NB4 (cell line): ENCODE measurements at regions not wholly inside any gene's neighbourhood (a gene's known extent, or its start where the extent isn't known, plus 50 kb on each side); places are given as distances from the start of the nearest gene placed in this dataset.

Experiments used
- MYC ChIP-seq: IDR thresholded peaks from 2 replicates; pipeline ENCODE4 v1.6.1; 2011; ENCODE audit warnings: low read depth, low read length
- TF ChIP-seq, protein P1 (sequence below): IDR thresholded peaks from one replicate; pipeline ENCODE4 v1.5.1; 2012; ENCODE audit warnings: low read depth, low read length
- TF ChIP-seq, protein P2 (sequence below): IDR thresholded peaks from 2 replicates; pipeline ENCODE4 v1.6.1; 2011; ENCODE audit warnings: low read depth, low read length

DNA sequence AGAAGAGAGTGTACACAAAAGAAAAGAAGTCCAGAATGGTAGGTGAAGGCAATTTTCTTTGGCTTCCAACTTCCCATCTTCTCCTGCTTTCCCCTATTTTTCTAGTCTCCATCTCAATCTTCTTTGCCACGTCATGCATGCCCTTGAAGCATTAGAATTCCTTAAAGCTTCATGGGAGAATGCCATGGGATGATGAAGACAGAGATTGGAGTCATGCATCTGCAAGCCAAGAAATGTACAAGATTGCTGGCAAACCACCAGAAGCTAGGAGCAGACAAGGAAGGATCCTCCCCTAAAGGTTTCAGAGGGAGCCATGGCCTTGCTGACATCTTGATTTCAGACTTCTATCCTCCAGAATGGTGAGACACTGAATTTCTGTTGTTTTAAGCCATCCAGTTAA lies 305.9 kb downstream of the HRH4 start:
- TF ChIP-seq, protein P1, sequence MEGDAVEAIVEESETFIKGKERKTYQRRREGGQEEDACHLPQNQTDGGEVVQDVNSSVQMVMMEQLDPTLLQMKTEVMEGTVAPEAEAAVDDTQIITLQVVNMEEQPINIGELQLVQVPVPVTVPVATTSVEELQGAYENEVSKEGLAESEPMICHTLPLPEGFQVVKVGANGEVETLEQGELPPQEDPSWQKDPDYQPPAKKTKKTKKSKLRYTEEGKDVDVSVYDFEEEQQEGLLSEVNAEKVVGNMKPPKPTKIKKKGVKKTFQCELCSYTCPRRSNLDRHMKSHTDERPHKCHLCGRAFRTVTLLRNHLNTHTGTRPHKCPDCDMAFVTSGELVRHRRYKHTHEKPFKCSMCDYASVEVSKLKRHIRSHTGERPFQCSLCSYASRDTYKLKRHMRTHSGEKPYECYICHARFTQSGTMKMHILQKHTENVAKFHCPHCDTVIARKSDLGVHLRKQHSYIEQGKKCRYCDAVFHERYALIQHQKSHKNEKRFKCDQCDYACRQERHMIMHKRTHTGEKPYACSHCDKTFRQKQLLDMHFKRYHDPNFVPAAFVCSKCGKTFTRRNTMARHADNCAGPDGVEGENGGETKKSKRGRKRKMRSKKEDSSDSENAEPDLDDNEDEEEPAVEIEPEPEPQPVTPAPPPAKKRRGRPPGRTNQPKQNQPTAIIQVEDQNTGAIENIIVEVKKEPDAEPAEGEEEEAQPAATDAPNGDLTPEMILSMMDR = no peak
- TF ChIP-seq, protein P2, sequence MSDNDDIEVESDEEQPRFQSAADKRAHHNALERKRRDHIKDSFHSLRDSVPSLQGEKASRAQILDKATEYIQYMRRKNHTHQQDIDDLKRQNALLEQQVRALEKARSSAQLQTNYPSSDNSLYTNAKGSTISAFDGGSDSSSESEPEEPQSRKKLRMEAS = no peak
- TF ChIP-seq MYC = no peak
